Right lobe of liver (tissue), 6 donors: ENCODE measurements at regions not wholly inside any gene's neighbourhood (a gene's known extent, or its start where the extent isn't known, plus 50 kb on each side); places are given as distances from the start of the nearest gene placed in this dataset.

ENCODE experiments used
- ATAC-seq, 4 donors: fragments of 200-7000 bp; cut with Tn5 transposase; one replicate each; pipeline ENCODE4 v1.9.1; 2020; ENCODE audit warnings: mild to moderate bottlenecking in 4 of 4, moderate library complexity in 4 of 4
- DNase-seq, 3 donors: peaks; one replicate each; pipeline ENCODE4 v3.0.0-alpha.2; 2020
- H3K27ac ChIP-seq, 3 donors: fragments of 200-600 bp; one replicate each; pipeline ENCODE4 v1.8.0; 2022
- H3K27me3 ChIP-seq, 2 donors: fragments of 200-600 bp; one replicate each; pipeline ENCODE4 v1.8.0; 2022
- H3K36me3 ChIP-seq, 4 donors: fragments of 200-600 bp; sonication (generic) in 1 of 4; one replicate each; pipeline versions ENCODE4 v1.5.1 to v1.8.0; 2017 to 2022; ENCODE audit warnings: control low read depth in 1 of 4
- H3K4me1 ChIP-seq, 4 donors: fragments of 200-600 bp; sonication (generic) in 1 of 4; one replicate each; pipeline versions ENCODE4 v1.5.1 to v1.8.0; 2017 to 2022; ENCODE audit warnings: control low read depth in 1 of 4
- H3K4me3 ChIP-seq, 3 donors: fragments of 200-600 bp; one replicate each; pipeline ENCODE4 v1.8.0; 2022
- H3K9me3 ChIP-seq, 4 donors: fragments of 200-600 bp; sonication (generic) in 1 of 4; one replicate each; pipeline versions ENCODE4 v1.5.1 to v1.8.0; 2017 to 2022; ENCODE audit warnings: control low read depth in 1 of 4
- CTCF ChIP-seq, 4 donors: fragments of 200-600 bp in 3 of 4; fragments of 450-650 bp in 1 of 4; IDR thresholded peaks; one replicate each; pipeline versions ENCODE4 v1.5.1 to v1.8.0; 2016 to 2022; ENCODE audit warnings: antibody characterized with exemption in 4 of 4, mild to moderate bottlenecking in 2 of 4
- POLR2A ChIP-seq: fragments of 450-650 bp; IDR thresholded peaks from one replicate; pipeline ENCODE4 v1.6.1; 2017; ENCODE audit warnings: antibody characterized with exemption, mild to moderate bottlenecking
- WGBS: methylation state at CpG from one replicate; pipeline ENCODE4 v1.1.6; 2018; ENCODE audit warnings: low coverage, low lambda C conversion rate; ENCODE audit not compliant: insufficient coverage; ENCODE audit errors: missing lambda C conversion rate; 5-methylcytosine and 5-hydroxymethylcytosine counted together
- intact Hi-C, 2 donors: fragments of 100-400 bp; cut with DNase I; formaldehyde crosslinking; loops; one replicate each; pipeline versions ENCODE4 v1.11.2 to v1.14.1; 2022
- donor health status: DM: no; HTN: yes; CAD: no.
- donor health status: DM: no; HTN: no; CAD: no.
- donor health status: DM: no; HTN: no; CAD: no.
- donor health status: DM: no; HTN: yes; CAD: no.
- donor health status: DM: no; HTN: yes; CAD: no.

DNA sequence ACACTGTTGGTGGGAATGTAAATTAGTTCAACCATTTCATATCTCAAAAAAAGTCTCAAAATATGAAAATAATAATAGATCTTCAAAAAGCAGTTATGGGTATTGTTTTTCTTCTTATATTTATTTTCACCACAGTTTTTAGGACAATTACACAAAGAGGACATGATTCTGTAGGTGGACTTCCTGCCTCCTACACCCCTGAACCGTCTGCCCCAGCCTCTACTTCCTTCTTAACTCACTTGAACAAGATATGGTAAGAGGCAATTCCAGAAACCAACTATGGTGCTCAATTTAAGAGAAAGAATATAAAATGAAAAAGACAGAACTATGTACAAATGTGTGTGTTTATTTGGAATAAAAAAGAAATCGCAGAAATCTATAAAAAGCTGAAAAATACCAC lies 74.1 kb upstream of the MON1B start:
- ATAC-seq, result no peak
- intact Hi-C loops, result no loop called here
- no peak overlapping the region for H3K4me3 ChIP-seq

GRCh38 chr16:77117707-77118106 lies 73.3 kb upstream of the MON1B start:
- Histone ChIP-seq H3K9me3 (no peaks in the 10 kb centered on the region), H3K4me3 (no peak overlapping the region), H3K27me3 (no peaks in the 10 kb centered on the region), H3K36me3 (no peaks in the 10 kb centered on the region), H3K27ac (no peak overlapping the region), H3K4me1 (no peaks in the 10 kb centered on the region)
- intact Hi-C loops, result no loop called here
- ATAC-seq (no peak), DNase-seq (no peak)
- TF ChIP-seq POLR2A (no peak), CTCF (IDR thresholded peaks at IDR 0.05) (no peak)
- WGBS, result 35% methylated on average over 3 of the region's 3 CpGs

More for the DNA sequence above, 74.1 kb upstream of the MON1B start:
- H3K4me1 ChIP-seq, result no peaks in the 10 kb centered on the region
- WGBS, result 35% methylated on average over 2 of the region's 2 CpGs
- no peaks in the 10 kb centered on the region for H3K27me3 ChIP-seq
- DNase-seq, result no peak
- H3K9me3 ChIP-seq, result no peaks in the 10 kb centered on the region
- TF ChIP-seq POLR2A (no peak), CTCF (IDR thresholded peaks at IDR 0.05) (no peak)
- no peak overlapping the region for H3K27ac ChIP-seq
- no peaks in the 10 kb centered on the region for H3K36me3 ChIP-seq

DNA sequence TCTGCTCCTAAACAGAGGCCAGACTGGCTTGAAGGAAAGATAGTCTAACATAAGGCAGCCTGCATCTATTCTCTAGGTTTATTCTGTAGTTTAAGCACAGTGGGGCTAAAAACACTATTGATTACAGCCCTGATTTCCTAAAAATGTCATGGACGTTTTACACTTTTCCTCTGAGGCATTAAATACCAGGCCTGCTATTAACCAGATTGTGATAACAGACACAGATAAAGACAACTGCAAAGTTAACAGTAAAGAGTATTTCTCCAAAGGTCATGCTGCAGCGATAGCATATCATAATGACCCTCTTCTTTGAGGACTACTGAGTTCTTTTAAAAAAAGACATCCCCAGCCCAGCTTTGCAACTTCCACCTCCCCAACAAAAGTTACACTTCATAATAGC lies 59.6 kb upstream of the MON1B start:
- no peak for DNase-seq
- peaks cover 0 to 3% (median 0%) of the 10 kb centered on the region in 4 donors for H3K9me3 ChIP-seq
- WGBS, result 23% methylated on average over 2 of the region's 2 CpGs
- no peak for ATAC-seq
- intact Hi-C loops, result no loop called here
- no peaks in the 10 kb centered on the region for H3K36me3 ChIP-seq
- H3K4me3 ChIP-seq, result no peak overlapping the region
- H3K27ac ChIP-seq, result no peak overlapping the region
- no peak for TF ChIP-seq POLR2A
- TF ChIP-seq CTCF (IDR thresholded peaks at IDR 0.05), result no peak
- no peaks in the 10 kb centered on the region for H3K4me1 ChIP-seq
- H3K27me3 ChIP-seq, result no peaks in the 10 kb centered on the region

DNA sequence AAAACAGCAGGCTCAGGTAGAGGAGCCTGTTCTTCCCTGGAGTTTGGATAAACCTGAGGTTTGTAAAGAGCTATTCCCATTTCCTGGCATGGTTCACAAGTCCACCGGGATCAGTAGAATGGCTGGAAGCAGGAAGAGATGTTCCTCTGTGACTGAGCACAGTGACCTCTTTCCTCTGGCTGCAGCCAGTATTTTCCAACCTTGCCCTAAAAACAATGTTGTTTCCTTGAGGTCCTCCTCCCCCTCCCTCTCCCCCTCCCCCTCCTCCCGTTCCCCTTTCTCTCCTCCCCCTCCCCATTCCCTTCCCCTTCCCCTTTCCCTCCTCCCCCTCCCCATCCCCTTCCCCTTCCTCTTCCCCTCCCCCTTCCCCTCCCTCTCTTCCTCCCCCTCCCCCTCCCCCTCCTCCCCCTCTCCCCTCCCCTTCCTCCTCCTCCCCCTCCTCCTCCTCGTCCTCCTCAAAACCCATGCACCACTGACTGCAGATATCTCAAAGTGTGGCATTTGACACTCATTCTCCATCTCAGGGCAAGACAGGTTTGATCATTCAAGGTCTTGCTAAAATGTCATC lies 58.9 kb upstream of the MON1B start:
- Histone ChIP-seq H3K36me3 (no peaks in the 10 kb centered on the region), H3K27me3 (no peaks in the 10 kb centered on the region), H3K4me3 (no peak overlapping the region), H3K4me1 (no peaks in the 10 kb centered on the region), H3K9me3 (peaks cover 0 to 3% (median 0%) of the 10 kb centered on the region in 4 donors), H3K27ac (no peak overlapping the region)
- no peak for ATAC-seq
- intact Hi-C loops, result no loop called here
- DNase-seq, result no peak
- no peak for TF ChIP-seq CTCF (IDR thresholded peaks at IDR 0.05)
- WGBS, result 51% methylated on average over 2 of the region's 3 CpGs

GRCh38 chr16:77133706-77134105 lies 57.3 kb upstream of the MON1B start:
- ATAC-seq, result no peak

More at GRCh38 chr16:77133706-77134105, 57.3 kb upstream of the MON1B start:
- Histone ChIP-seq H3K27ac (no peak overlapping the region), H3K27me3 (no peaks in the 10 kb centered on the region), H3K36me3 (no peaks in the 10 kb centered on the region), H3K4me1 (no peaks in the 10 kb centered on the region), H3K4me3 (no peak overlapping the region), H3K9me3 (no peaks in the 10 kb centered on the region)
- TF ChIP-seq POLR2A, result no peak
- TF ChIP-seq CTCF (IDR thresholded peaks at IDR 0.05), result no peak
- DNase-seq, result no peak
- intact Hi-C loops, result no loop called here
- WGBS, result 47% methylated on average over 4 of the region's 4 CpGs
